ENCODE measurements at regions not wholly inside any gene's neighbourhood (a gene's known extent, or its start where the extent isn't known, plus 50 kb on each side); places are given as distances from the start of the nearest gene placed in this dataset.
"Not testable (repeated sequence)": the region's sequence is repeated elsewhere in the genome, so short reads cannot be mapped to it uniquely, and the experiment has no call there.

- no peaks in the 10 kb centered on the region for H3K27me3 ChIP-seq (replicated peaks; ENCODE audit: control insufficient read depth, insufficient read depth, low read length)
- no peak overlapping the region for H3K4me3 ChIP-seq (replicated peaks; ENCODE audit: low read depth, low read length)
- H3K36me3 ChIP-seq (ENCODE audit: control insufficient read depth, insufficient read depth, low read length), result no peaks in the 10 kb centered on the region
- no peak for TF ChIP-seq CTCF (IDR thresholded peaks at IDR 0.05; ENCODE audit: insufficient read depth, low read length, poor library complexity, severe bottlenecking)
- DNase-seq (ENCODE audit: extremely low read depth, insufficient read length), result no peak
Observed at GRCh38 chr20:8994045-8994444, 74.8 kb upstream of the PLCB4 start.

GRCh38 chr20:8995761-8996160 lies 73.1 kb upstream of the PLCB4 start:
- TF ChIP-seq CTCF (IDR thresholded peaks at IDR 0.05; ENCODE audit: insufficient read depth, low read length, poor library complexity, severe bottlenecking), result no peak
- DNase-seq (ENCODE audit: extremely low read depth, insufficient read length), result no peak
- Histone ChIP-seq H3K36me3 (ENCODE audit: control insufficient read depth, insufficient read depth, low read length) (no peaks in the 10 kb centered on the region), H3K27me3 (replicated peaks; ENCODE audit: control insufficient read depth, insufficient read depth, low read length) (no peaks in the 10 kb centered on the region), H3K4me3 (replicated peaks; ENCODE audit: low read depth, low read length) (no peak overlapping the region)

- DNase-seq (ENCODE audit: extremely low read depth, insufficient read length), result no peak
- Histone ChIP-seq H3K27me3 (replicated peaks; ENCODE audit: control insufficient read depth, insufficient read depth, low read length) (no peaks in the 10 kb centered on the region), H3K4me3 (replicated peaks; ENCODE audit: low read depth, low read length) (no peak overlapping the region), H3K36me3 (ENCODE audit: control insufficient read depth, insufficient read depth, low read length) (no peaks in the 10 kb centered on the region)
- TF ChIP-seq CTCF (IDR thresholded peaks at IDR 0.05; ENCODE audit: insufficient read depth, low read length, poor library complexity, severe bottlenecking), result no peak
Observed at GRCh38 chr20:8996817-8997512, 71.9 kb upstream of the PLCB4 start.

GRCh38 chr20:8997701-8998117 lies 71.2 kb upstream of the PLCB4 start:
- Histone ChIP-seq H3K36me3 (ENCODE audit: control insufficient read depth, insufficient read depth, low read length) (no peaks in the 10 kb centered on the region), H3K27me3 (replicated peaks; ENCODE audit: control insufficient read depth, insufficient read depth, low read length) (no peaks in the 10 kb centered on the region), H3K4me3 (replicated peaks; ENCODE audit: low read depth, low read length) (no peak overlapping the region)
- no peak for DNase-seq (ENCODE audit: extremely low read depth, insufficient read length)
- no peak for TF ChIP-seq CTCF (IDR thresholded peaks at IDR 0.05; ENCODE audit: insufficient read depth, low read length, poor library complexity, severe bottlenecking)

GRCh38 chr20:9011121-9011520 lies 57.8 kb upstream of the PLCB4 start:
- Histone ChIP-seq H3K27me3 (replicated peaks; ENCODE audit: control insufficient read depth, insufficient read depth, low read length) (no peaks in the 10 kb centered on the region), H3K4me3 (replicated peaks; ENCODE audit: low read depth, low read length) (no peak overlapping the region), H3K36me3 (ENCODE audit: control insufficient read depth, insufficient read depth, low read length) (no peaks in the 10 kb centered on the region)
- TF ChIP-seq CTCF (IDR thresholded peaks at IDR 0.05; ENCODE audit: insufficient read depth, low read length, poor library complexity, severe bottlenecking), result no peak
- no peak for DNase-seq (ENCODE audit: extremely low read depth, insufficient read length)

- not testable (repeated sequence) for H3K27me3 ChIP-seq (replicated peaks; ENCODE audit: control insufficient read depth, insufficient read depth, low read length); H3K36me3 ChIP-seq (ENCODE audit: control insufficient read depth, insufficient read depth, low read length); DNase-seq (ENCODE audit: extremely low read depth, insufficient read length)
Observed at GRCh38 chr20:9015232-9015983, 53.5 kb upstream of the PLCB4 start.

More at GRCh38 chr20:9015232-9015983, 53.5 kb upstream of the PLCB4 start:
- not testable (repeated sequence) for H3K4me3 ChIP-seq (replicated peaks; ENCODE audit: low read depth, low read length)

Data from GM06990 (cell line).